ENCODE measurements at regions not wholly inside any gene's neighbourhood (a gene's known extent, or its start where the extent isn't known, plus 50 kb on each side); places are given as distances from the start of the nearest gene placed in this dataset.

GRCh38 chr4:108237693-108238092, 69.0 kb upstream of the LEF1 start (continued):
- no peak for TF ChIP-seq MAX (IDR thresholded peaks at IDR 0.05; ENCODE audit: low read depth)
- TF ChIP-seq FOXJ3 (CRISPR knock-in tag; IDR thresholded peaks at IDR 0.05) = no peak
- no peak for TF ChIP-seq GATA2 (CRISPR knock-in tag; IDR thresholded peaks at IDR 0.05)
- TF ChIP-seq PBX3 (IDR thresholded peaks at IDR 0.05) = no peak
- TF ChIP-seq NFIC (IDR thresholded peaks at IDR 0.05; ENCODE audit: borderline replicate concordance) = no peak
- TF ChIP-seq RFX5 (IDR thresholded peaks at IDR 0.05; ENCODE audit: low read length) = no peak

GRCh38 chr4:108236264-108236663, 67.5 kb upstream of the LEF1 start:
- Histone ChIP-seq H4K20me1 (ENCODE audit: insufficient read depth) (no peaks in the 10 kb centered on the region), H3K4me3 (ENCODE audit: low read depth in 2 of 2, low read length in 1 of 2) (no peak overlapping the region), H3K9me2 (no peaks in the 10 kb centered on the region), H3K4me1 (ENCODE audit: control insufficient read depth in 1 of 2, insufficient read depth in 2 of 2, low read depth in 1 of 2, low read length in 1 of 2) (no peaks in the 10 kb centered on the region), H3K4me2 (no peak overlapping the region), H3K27me3 (ENCODE audit: insufficient read depth) (no peaks in the 10 kb centered on the region), H3F3A (replicated peaks; ENCODE audit: insufficient read depth) (no peaks in the 10 kb centered on the region), H2AFZ (ENCODE audit: low read depth) (no peak overlapping the region), H3K36me3 (replicated peaks in 1 of 2; ENCODE audit: control insufficient read depth in 1 of 2, insufficient read depth in 2 of 2, low read length in 1 of 2) (no peaks in the 10 kb centered on the region), H3K9ac (no peak overlapping the region), H3K27ac (ENCODE audit: low read depth in 2 of 2, low read length in 1 of 2) (no peak overlapping the region), H3K79me2 (ENCODE audit: insufficient read depth) (no peaks in the 10 kb centered on the region), H3K9me3 (no peaks in the 10 kb centered on the region)
- POLR2A ChIA-PET = no interaction called here
- TF ChIP-seq GATA2 (CRISPR knock-in tag; IDR thresholded peaks at IDR 0.05) = no peak
- TF ChIP-seq ELF1 (IDR thresholded peaks at IDR 0.05) = no peak
- TF ChIP-seq RAD21 (IDR thresholded peaks at IDR 0.05; ENCODE audit: low read length) = no peak
- no peak for TF ChIP-seq EP300 (IDR thresholded peaks at IDR 0.05; ENCODE audit: borderline replicate concordance in 1 of 2, low read depth in 1 of 2, low read length in 1 of 2)
- no peak for TF ChIP-seq TCF12 (IDR thresholded peaks at IDR 0.05)
- TF ChIP-seq PBX3 (IDR thresholded peaks at IDR 0.05) = no peak
- no peak for TF ChIP-seq RCOR1 (IDR thresholded peaks at IDR 0.05; ENCODE audit: low read length)
- no peak for TF ChIP-seq TAF1 (IDR thresholded peaks at IDR 0.05; ENCODE audit: borderline replicate concordance, low read depth, low read length)
- TF ChIP-seq GABPA (IDR thresholded peaks at IDR 0.05; ENCODE audit: low read depth) = no peak
- TF ChIP-seq MEF2A (IDR thresholded peaks at IDR 0.05; ENCODE audit: borderline replicate concordance, low read depth) = no peak
- TF ChIP-seq USF1 (IDR thresholded peaks at IDR 0.05; ENCODE audit: borderline replicate concordance, low read depth) = no peak
- no peak for TF ChIP-seq FOXJ3 (CRISPR knock-in tag; IDR thresholded peaks at IDR 0.05)
- no peak for TF ChIP-seq POLR2AphosphoS5 (IDR thresholded peaks at IDR 0.05; ENCODE audit: low read depth, low read length)
- no peak for TF ChIP-seq NRF1 (IDR thresholded peaks at IDR 0.05; ENCODE audit: low read depth, low read length)
- TF ChIP-seq FOXM1 (IDR thresholded peaks at IDR 0.05; ENCODE audit: low read depth) = no peak
- no peak for TF ChIP-seq RFX5 (IDR thresholded peaks at IDR 0.05; ENCODE audit: low read length)
- TF ChIP-seq ZBTB33 (IDR thresholded peaks at IDR 0.05; ENCODE audit: borderline replicate concordance, low read depth) = no peak
- TF ChIP-seq MAX (IDR thresholded peaks at IDR 0.05; ENCODE audit: low read depth) = no peak
- CTCF ChIA-PET = interaction anchor here (1.0 kb wide), 1 partner anchor 11 kb away, joined by 4 read pairs; no protein-coding TSS in a partner anchor
- no peak for DNase-seq
